ENCODE measurements at regions not wholly inside any gene's neighbourhood (a gene's known extent, or its start where the extent isn't known, plus 50 kb on each side); places are given as distances from the start of the nearest gene placed in this dataset.
"Not testable (repeated sequence)": the region's sequence is repeated elsewhere in the genome, so short reads cannot be mapped to it uniquely, and the experiment has no call there.

DNA sequence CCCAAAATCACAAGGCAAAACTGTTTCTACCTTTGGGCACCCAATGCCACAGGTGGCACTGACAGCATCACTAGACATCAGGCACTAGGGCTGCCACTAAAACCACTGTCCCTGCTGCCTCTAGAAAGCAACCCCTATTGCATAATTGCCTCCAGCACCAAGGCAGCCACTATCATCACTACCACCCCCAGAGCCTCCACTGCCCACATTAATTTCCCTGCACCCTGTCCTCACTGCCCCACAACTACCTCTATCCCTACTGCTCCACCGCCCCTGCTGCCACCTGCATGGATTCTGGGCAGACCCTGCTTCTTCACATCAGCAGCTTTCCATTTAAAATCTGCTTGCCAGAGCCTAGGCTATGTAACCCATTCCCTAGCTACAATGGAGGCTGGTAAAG, 68.6 kb upstream of the CACHD1 start:
- TF ChIP-seq, protein P1, sequence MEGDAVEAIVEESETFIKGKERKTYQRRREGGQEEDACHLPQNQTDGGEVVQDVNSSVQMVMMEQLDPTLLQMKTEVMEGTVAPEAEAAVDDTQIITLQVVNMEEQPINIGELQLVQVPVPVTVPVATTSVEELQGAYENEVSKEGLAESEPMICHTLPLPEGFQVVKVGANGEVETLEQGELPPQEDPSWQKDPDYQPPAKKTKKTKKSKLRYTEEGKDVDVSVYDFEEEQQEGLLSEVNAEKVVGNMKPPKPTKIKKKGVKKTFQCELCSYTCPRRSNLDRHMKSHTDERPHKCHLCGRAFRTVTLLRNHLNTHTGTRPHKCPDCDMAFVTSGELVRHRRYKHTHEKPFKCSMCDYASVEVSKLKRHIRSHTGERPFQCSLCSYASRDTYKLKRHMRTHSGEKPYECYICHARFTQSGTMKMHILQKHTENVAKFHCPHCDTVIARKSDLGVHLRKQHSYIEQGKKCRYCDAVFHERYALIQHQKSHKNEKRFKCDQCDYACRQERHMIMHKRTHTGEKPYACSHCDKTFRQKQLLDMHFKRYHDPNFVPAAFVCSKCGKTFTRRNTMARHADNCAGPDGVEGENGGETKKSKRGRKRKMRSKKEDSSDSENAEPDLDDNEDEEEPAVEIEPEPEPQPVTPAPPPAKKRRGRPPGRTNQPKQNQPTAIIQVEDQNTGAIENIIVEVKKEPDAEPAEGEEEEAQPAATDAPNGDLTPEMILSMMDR (IDR thresholded peaks at IDR 0.05; ENCODE audit: low read depth, low read length): no peak
- no peak for DNase-seq (ENCODE audit: extremely low read depth, low read depth)

GRCh38 chr1:64403331-64403730, 66.6 kb upstream of the CACHD1 start:
- TF ChIP-seq, protein P1 (IDR thresholded peaks at IDR 0.05; ENCODE audit: low read depth, low read length): no peak
- no peak for DNase-seq (ENCODE audit: extremely low read depth, low read depth)

GRCh38 chr1:64404202-64404601, 65.7 kb upstream of the CACHD1 start:
- no peak for DNase-seq (ENCODE audit: extremely low read depth, low read depth)
- TF ChIP-seq, protein P1 (IDR thresholded peaks at IDR 0.05; ENCODE audit: low read depth, low read length): no peak

GRCh38 chr1:64405833-64406232, 64.1 kb upstream of the CACHD1 start:
- no peak for DNase-seq (ENCODE audit: extremely low read depth, low read depth)
- TF ChIP-seq, protein P1 (IDR thresholded peaks at IDR 0.05; ENCODE audit: low read depth, low read length): no peak

DNA sequence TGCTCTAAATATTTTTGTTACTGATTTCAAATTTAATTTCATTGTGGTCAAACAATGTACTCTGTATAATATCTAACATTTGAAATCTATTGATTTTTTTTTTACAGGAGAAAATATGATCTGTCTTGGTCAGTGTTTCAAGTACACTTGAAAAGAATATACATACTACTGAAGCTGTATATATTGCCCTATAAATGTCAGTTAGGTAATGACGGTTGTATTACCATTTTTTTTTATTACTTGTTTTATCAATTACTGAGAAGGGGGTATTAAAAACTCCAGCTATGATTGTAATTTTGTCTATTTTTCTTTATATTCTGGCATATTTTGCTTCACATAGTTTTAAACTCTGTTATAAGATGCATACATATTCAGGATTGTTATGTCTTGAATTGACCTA, 59.7 kb upstream of the CACHD1 start:
- DNase-seq (ENCODE audit: extremely low read depth, low read depth): no peak
- TF ChIP-seq, protein P1 (IDR thresholded peaks at IDR 0.05; ENCODE audit: low read depth, low read length): no peak

- not testable (repeated sequence) for DNase-seq (ENCODE audit: extremely low read depth, low read depth)
Observed at GRCh38 chr1:64414855-64415546, 54.9 kb upstream of the CACHD1 start.

- no peak for DNase-seq (ENCODE audit: extremely low read depth, low read depth)
- TF ChIP-seq, protein P1 (IDR thresholded peaks at IDR 0.05; ENCODE audit: low read depth, low read length): no peak
Observed at GRCh38 chr1:64417803-64418202, 52.1 kb upstream of the CACHD1 start.

All from AG09319 (cell line).